SK-N-SH (cell line): ENCODE measurements at regions not wholly inside any gene's neighbourhood (a gene's known extent, or its start where the extent isn't known, plus 50 kb on each side); places are given as distances from the start of the nearest gene placed in this dataset.

Experiments used
- CTCF ChIA-PET: fragments of 300-600, 350-600 bp; formaldehyde crosslinking; extraction: SDS; loops from one replicate; lab custom pipeline; 2021; lab: Yijun Ruan, JAX
- POLR2A ChIA-PET: fragments of 350-600 bp; sonication (Branson Sonifier 250); formaldehyde crosslinking; extraction: SDS; loops from one replicate; lab custom pipeline; 2020; ENCODE audit warnings: antibody characterized with exemption, inconsistent platforms; lab: Yijun Ruan, JAX
- DNase-seq: peaks from one replicate; pipeline ENCODE4 v3.0.0; 2012
- H2AFZ ChIP-seq: fragments of 200-600 bp; sonication (generic); 2 replicates; pipeline ENCODE4 v1.8.1; 2016; ENCODE audit warnings: antibody characterized with exemption, mild to moderate bottlenecking, low read depth
- H3F3A ChIP-seq: fragments of 200-600 bp; sonication (generic); replicated peaks from 2 replicates; pipeline ENCODE3; 2016; ENCODE audit warnings: antibody characterized with exemption, mild to moderate bottlenecking; ENCODE audit not compliant: insufficient read depth
- H3K27ac ChIP-seq, 2 experiments: fragments of 200-500 bp in 1 of 2; fragments of 200-600 bp in 1 of 2; sonication (Bioruptor generic) in 1 of 2; sonication (generic), shearing (Covaris generic) in 1 of 2; 2 replicates each; pipeline versions ENCODE4 v1.5.1 to v1.6.1; 2014 to 2016; ENCODE audit warnings: low read depth in 2 of 2, inconsistent platforms in 1 of 2, low read length in 1 of 2, mild to moderate bottlenecking in 1 of 2, mixed read lengths in 1 of 2
- H3K27me3 ChIP-seq: fragments of 200-600 bp; sonication (generic), shearing (Covaris generic); 2 replicates; pipeline ENCODE4 v1.6.1; 2016; ENCODE audit warnings: mixed run types; ENCODE audit not compliant: insufficient read depth
- H3K36me3 ChIP-seq, 2 experiments: fragments of 200-500 bp in 1 of 2; fragments of 200-600 bp in 1 of 2; sonication (Bioruptor generic) in 1 of 2; sonication (generic) in 1 of 2; replicated peaks in 1 of 2; 2 replicates each; pipeline versions ENCODE3 to v1.5.1; 2014 to 2016; ENCODE audit warnings: low read length in 1 of 2, mild to moderate bottlenecking in 1 of 2; ENCODE audit not compliant: insufficient read depth in 2 of 2, control insufficient read depth in 1 of 2
- H3K4me1 ChIP-seq, 2 experiments: fragments of 200-500 bp in 1 of 2; fragments of 200-600 bp in 1 of 2; sonication (Bioruptor generic) in 1 of 2; sonication (generic), shearing (Covaris generic) in 1 of 2; 2 replicates each; pipeline versions ENCODE4 v1.5.1 to v1.6.1; 2014 to 2016; ENCODE audit warnings: low read depth in 1 of 2, low read length in 1 of 2, mixed run types in 1 of 2; ENCODE audit not compliant: insufficient read depth in 2 of 2, control insufficient read depth in 1 of 2
- H3K4me2 ChIP-seq: fragments of 200-600 bp; sonication (generic), shearing (Covaris generic); 2 replicates; pipeline ENCODE4 v1.6.1; 2017; ENCODE audit warnings: mixed run types
- H3K4me3 ChIP-seq, 2 experiments: fragments of 200-500 bp in 1 of 2; fragments of 200-600 bp in 1 of 2; sonication (Bioruptor generic) in 1 of 2; sonication (generic), shearing (Covaris generic) in 1 of 2; 2 replicates each; pipeline versions ENCODE4 v1.5.1 to v1.8.1; 2014 to 2016; ENCODE audit warnings: low read depth in 2 of 2, inconsistent platforms in 1 of 2, low read length in 1 of 2, mild to moderate bottlenecking in 1 of 2, mixed read lengths in 1 of 2, moderate library complexity in 1 of 2
- H3K79me2 ChIP-seq: fragments of 200-600 bp; sonication (generic); 2 replicates; pipeline ENCODE4 v1.8.1; 2017; ENCODE audit warnings: mild to moderate bottlenecking; ENCODE audit not compliant: insufficient read depth
- H3K9ac ChIP-seq: fragments of 200-600 bp; sonication (generic); 2 replicates; pipeline ENCODE4 v1.6.1; 2017; ENCODE audit warnings: mixed run types
- H3K9me2 ChIP-seq: fragments of 200-600 bp; sonication (generic); 2 replicates; pipeline ENCODE4 v1.6.1; 2017; ENCODE audit warnings: mixed run types
- H3K9me3 ChIP-seq: fragments of 200-600 bp; sonication (generic); 2 replicates; pipeline ENCODE4 v1.6.1; 2017; ENCODE audit warnings: mixed run types, mild to moderate bottlenecking, moderate library complexity
- H4K20me1 ChIP-seq: fragments of 200-600 bp; sonication (generic); 2 replicates; pipeline ENCODE4 v1.6.1; 2017; ENCODE audit warnings: mild to moderate bottlenecking, mixed run types; ENCODE audit not compliant: insufficient read depth
- CHD2 ChIP-seq: fragments of 150-350 bp; IDR thresholded peaks from 2 replicates; pipeline ENCODE4 v1.6.1; 2018; ENCODE audit warnings: low read length; ENCODE audit not compliant: partially characterized antibody
- ELF1 ChIP-seq: IDR thresholded peaks from 2 replicates; pipeline ENCODE4 v1.4.0; 2012
- FOSL2 ChIP-seq: IDR thresholded peaks from 2 replicates; pipeline ENCODE4 v1.4.0; 2012; ENCODE audit warnings: low read depth, mild to moderate bottlenecking, moderate library complexity, borderline replicate concordance
- FOXJ3 ChIP-seq: sonication (generic); formaldehyde crosslinking; IDR thresholded peaks from 2 replicates; pipeline ENCODE4 v1.5.1; 2020; ENCODE audit warnings: mild to moderate bottlenecking, missing genetic modification reagents
- FOXM1 ChIP-seq: IDR thresholded peaks from 2 replicates; pipeline ENCODE4 v1.4.0; 2012; ENCODE audit warnings: low read depth, mild to moderate bottlenecking
- JUND ChIP-seq: IDR thresholded peaks from 2 replicates; pipeline ENCODE4 v1.4.0; 2012
- RAD21 ChIP-seq: IDR thresholded peaks from 2 replicates; pipeline ENCODE4 v1.6.1; 2012; ENCODE audit warnings: mild to moderate bottlenecking, low read length
- RCOR1 ChIP-seq: fragments of 150-350 bp; IDR thresholded peaks from 2 replicates; pipeline ENCODE4 v1.6.1; 2017; ENCODE audit warnings: antibody characterized with exemption, low read length
- RXRA ChIP-seq: IDR thresholded peaks from 2 replicates; pipeline ENCODE4 v1.4.0; 2012; ENCODE audit warnings: low read depth, mild to moderate bottlenecking, borderline replicate concordance
- SIN3A ChIP-seq: IDR thresholded peaks from 2 replicates; pipeline ENCODE4 v1.6.1; 2012; ENCODE audit warnings: low read depth, mild to moderate bottlenecking, low read length, moderate library complexity, borderline replicate concordance
- SMC3 ChIP-seq: IDR thresholded peaks from 2 replicates; pipeline ENCODE4 v1.6.1; 2012; ENCODE audit warnings: low read depth, low read length, improper control_type of control experiment
- TAF1 ChIP-seq: IDR thresholded peaks from 2 replicates; pipeline ENCODE4 v1.6.1; 2012; ENCODE audit warnings: low read depth, mild to moderate bottlenecking, low read length, moderate library complexity, borderline replicate concordance
- TCF12 ChIP-seq: IDR thresholded peaks from 2 replicates; pipeline ENCODE4 v1.4.0; 2012
- TEAD4 ChIP-seq: IDR thresholded peaks from 2 replicates; pipeline ENCODE4 v1.4.0; 2012; ENCODE audit warnings: mild to moderate bottlenecking, borderline replicate concordance; ENCODE audit not compliant: insufficient read depth
- WGBS: methylation state at CpG from one replicate; pipeline ENCODE4 v1.1.6; 2017; ENCODE audit warnings: low lambda C conversion rate; 5-methylcytosine and 5-hydroxymethylcytosine counted together
- TF ChIP-seq, protein P1 (sequence below): IDR thresholded peaks from 2 replicates; pipeline ENCODE4 v1.6.1; 2012; ENCODE audit warnings: mild to moderate bottlenecking, low read depth, low read length, moderate library complexity
- TF ChIP-seq, protein P2 (sequence below): IDR thresholded peaks from 2 replicates; pipeline ENCODE4 v1.4.0; 2012; ENCODE audit warnings: low read depth
- TF ChIP-seq, protein P3 (sequence below): fragments of 150-350 bp; IDR thresholded peaks from 2 replicates; pipeline ENCODE4 v1.6.1; 2016; ENCODE audit warnings: mild to moderate bottlenecking, low read depth, low read length
- TF ChIP-seq, protein P4 (sequence below): IDR thresholded peaks from 2 replicates; pipeline ENCODE4; 2012
- TF ChIP-seq, protein P5 (sequence below): fragments of 200-600 bp; sonication (generic); IDR thresholded peaks from 2 replicates; pipeline ENCODE4 v1.6.1; 2017; ENCODE audit warnings: antibody characterized with exemption, mild to moderate bottlenecking, moderate library complexity
- TF ChIP-seq, protein P6 (sequence below): IDR thresholded peaks from 2 replicates; pipeline ENCODE4 v1.4.0; 2012; ENCODE audit warnings: low read depth, borderline replicate concordance

DNA sequence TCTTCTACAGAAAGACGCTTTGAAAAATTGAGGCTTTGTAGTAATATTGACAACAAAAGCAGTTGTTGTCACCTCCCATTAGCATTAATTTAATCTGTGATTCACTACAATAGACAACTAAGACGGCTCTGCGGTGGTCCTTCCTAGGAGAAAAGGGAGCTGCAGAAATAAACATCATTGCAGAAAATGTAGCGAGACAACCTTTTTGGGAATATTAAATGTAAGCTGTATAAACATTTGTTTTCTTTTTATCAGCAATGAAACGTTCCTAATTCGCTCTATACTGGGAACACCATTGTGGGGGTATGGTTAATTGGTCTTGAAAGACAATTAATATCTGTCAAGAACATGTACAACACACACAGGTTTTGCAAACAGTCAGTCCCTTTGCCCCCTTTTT lies 583.3 kb upstream of the TENM3 start:
- no peak overlapping the region for H3K4me2 ChIP-seq
- H3K9me3 ChIP-seq: no peaks in the 10 kb centered on the region
- H3K4me1 ChIP-seq: peaks cover 0 to 8% of the 10 kb centered on the region in 2 experiments; a peak in 2 of 4 replicates
- no peaks in the 10 kb centered on the region for H3K36me3 ChIP-seq
- CTCF ChIA-PET: no interaction called here
- no peaks in the 10 kb centered on the region for H4K20me1 ChIP-seq
- no peak overlapping the region for H3K27ac ChIP-seq
- peaks cover 8% of the 10 kb centered on the region for H3F3A ChIP-seq
- POLR2A ChIA-PET: no interaction called here
- no peaks in the 10 kb centered on the region for H3K9me2 ChIP-seq
- 72% methylated on average over 6 of the region's 6 CpGs for WGBS
- no peak overlapping the region for H3K9ac ChIP-seq
- H3K4me3 ChIP-seq: no peak overlapping the region
- no peak for DNase-seq
- H3K79me2 ChIP-seq: no peaks in the 10 kb centered on the region
- no peak for TF ChIP-seq TAF1
- TF ChIP-seq, protein P1, sequence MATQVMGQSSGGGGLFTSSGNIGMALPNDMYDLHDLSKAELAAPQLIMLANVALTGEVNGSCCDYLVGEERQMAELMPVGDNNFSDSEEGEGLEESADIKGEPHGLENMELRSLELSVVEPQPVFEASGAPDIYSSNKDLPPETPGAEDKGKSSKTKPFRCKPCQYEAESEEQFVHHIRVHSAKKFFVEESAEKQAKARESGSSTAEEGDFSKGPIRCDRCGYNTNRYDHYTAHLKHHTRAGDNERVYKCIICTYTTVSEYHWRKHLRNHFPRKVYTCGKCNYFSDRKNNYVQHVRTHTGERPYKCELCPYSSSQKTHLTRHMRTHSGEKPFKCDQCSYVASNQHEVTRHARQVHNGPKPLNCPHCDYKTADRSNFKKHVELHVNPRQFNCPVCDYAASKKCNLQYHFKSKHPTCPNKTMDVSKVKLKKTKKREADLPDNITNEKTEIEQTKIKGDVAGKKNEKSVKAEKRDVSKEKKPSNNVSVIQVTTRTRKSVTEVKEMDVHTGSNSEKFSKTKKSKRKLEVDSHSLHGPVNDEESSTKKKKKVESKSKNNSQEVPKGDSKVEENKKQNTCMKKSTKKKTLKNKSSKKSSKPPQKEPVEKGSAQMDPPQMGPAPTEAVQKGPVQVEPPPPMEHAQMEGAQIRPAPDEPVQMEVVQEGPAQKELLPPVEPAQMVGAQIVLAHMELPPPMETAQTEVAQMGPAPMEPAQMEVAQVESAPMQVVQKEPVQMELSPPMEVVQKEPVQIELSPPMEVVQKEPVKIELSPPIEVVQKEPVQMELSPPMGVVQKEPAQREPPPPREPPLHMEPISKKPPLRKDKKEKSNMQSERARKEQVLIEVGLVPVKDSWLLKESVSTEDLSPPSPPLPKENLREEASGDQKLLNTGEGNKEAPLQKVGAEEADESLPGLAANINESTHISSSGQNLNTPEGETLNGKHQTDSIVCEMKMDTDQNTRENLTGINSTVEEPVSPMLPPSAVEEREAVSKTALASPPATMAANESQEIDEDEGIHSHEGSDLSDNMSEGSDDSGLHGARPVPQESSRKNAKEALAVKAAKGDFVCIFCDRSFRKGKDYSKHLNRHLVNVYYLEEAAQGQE: no peak
- TF ChIP-seq, protein P2, sequence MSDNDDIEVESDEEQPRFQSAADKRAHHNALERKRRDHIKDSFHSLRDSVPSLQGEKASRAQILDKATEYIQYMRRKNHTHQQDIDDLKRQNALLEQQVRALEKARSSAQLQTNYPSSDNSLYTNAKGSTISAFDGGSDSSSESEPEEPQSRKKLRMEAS: no peak
- TF ChIP-seq, protein P3, sequence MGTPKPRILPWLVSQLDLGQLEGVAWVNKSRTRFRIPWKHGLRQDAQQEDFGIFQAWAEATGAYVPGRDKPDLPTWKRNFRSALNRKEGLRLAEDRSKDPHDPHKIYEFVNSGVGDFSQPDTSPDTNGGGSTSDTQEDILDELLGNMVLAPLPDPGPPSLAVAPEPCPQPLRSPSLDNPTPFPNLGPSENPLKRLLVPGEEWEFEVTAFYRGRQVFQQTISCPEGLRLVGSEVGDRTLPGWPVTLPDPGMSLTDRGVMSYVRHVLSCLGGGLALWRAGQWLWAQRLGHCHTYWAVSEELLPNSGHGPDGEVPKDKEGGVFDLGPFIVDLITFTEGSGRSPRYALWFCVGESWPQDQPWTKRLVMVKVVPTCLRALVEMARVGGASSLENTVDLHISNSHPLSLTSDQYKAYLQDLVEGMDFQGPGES: no peak
- no peak for TF ChIP-seq TCF12
- no peak for TF ChIP-seq ELF1
- TF ChIP-seq SMC3: no peak
- TF ChIP-seq, protein P4, sequence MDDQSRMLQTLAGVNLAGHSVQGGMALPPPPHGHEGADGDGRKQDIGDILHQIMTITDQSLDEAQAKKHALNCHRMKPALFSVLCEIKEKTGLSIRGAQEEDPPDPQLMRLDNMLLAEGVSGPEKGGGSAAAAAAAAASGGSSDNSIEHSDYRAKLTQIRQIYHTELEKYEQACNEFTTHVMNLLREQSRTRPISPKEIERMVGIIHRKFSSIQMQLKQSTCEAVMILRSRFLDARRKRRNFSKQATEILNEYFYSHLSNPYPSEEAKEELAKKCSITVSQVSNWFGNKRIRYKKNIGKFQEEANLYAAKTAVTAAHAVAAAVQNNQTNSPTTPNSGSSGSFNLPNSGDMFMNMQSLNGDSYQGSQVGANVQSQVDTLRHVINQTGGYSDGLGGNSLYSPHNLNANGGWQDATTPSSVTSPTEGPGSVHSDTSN: no peak
- TF ChIP-seq RAD21: no peak
- TF ChIP-seq RCOR1: no peak
- TF ChIP-seq SIN3A: no peak
- TF ChIP-seq FOXM1: no peak
- TF ChIP-seq RXRA: no peak
- no peak for TF ChIP-seq FOXJ3 (CRISPR knock-in tag)
- no peak for TF ChIP-seq CHD2
- TF ChIP-seq, protein P5, sequence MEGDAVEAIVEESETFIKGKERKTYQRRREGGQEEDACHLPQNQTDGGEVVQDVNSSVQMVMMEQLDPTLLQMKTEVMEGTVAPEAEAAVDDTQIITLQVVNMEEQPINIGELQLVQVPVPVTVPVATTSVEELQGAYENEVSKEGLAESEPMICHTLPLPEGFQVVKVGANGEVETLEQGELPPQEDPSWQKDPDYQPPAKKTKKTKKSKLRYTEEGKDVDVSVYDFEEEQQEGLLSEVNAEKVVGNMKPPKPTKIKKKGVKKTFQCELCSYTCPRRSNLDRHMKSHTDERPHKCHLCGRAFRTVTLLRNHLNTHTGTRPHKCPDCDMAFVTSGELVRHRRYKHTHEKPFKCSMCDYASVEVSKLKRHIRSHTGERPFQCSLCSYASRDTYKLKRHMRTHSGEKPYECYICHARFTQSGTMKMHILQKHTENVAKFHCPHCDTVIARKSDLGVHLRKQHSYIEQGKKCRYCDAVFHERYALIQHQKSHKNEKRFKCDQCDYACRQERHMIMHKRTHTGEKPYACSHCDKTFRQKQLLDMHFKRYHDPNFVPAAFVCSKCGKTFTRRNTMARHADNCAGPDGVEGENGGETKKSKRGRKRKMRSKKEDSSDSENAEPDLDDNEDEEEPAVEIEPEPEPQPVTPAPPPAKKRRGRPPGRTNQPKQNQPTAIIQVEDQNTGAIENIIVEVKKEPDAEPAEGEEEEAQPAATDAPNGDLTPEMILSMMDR: no peak
- no peak for TF ChIP-seq JUND
- TF ChIP-seq TEAD4: no peak
- TF ChIP-seq, protein P6, sequence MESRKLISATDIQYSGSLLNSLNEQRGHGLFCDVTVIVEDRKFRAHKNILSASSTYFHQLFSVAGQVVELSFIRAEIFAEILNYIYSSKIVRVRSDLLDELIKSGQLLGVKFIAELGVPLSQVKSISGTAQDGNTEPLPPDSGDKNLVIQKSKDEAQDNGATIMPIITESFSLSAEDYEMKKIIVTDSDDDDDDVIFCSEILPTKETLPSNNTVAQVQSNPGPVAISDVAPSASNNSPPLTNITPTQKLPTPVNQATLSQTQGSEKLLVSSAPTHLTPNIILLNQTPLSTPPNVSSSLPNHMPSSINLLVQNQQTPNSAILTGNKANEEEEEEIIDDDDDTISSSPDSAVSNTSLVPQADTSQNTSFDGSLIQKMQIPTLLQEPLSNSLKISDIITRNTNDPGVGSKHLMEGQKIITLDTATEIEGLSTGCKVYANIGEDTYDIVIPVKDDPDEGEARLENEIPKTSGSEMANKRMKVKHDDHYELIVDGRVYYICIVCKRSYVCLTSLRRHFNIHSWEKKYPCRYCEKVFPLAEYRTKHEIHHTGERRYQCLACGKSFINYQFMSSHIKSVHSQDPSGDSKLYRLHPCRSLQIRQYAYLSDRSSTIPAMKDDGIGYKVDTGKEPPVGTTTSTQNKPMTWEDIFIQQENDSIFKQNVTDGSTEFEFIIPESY: no peak
- no peak for TF ChIP-seq FOSL2
- H2AFZ ChIP-seq: no peak overlapping the region
- H3K27me3 ChIP-seq: no peaks in the 10 kb centered on the region
